Endothelial cell (in vitro differentiated cells): ENCODE measurements at regions not wholly inside any gene's neighbourhood (a gene's known extent, or its start where the extent isn't known, plus 50 kb on each side); places are given as distances from the start of the nearest gene placed in this dataset.
"Not testable (repeated sequence)": the region's sequence is repeated elsewhere in the genome, so short reads cannot be mapped to it uniquely, and the experiment has no call there.

Source experiments
- DNase-seq: peaks from one replicate; pipeline ENCODE4 v3.0.0; 2021; ENCODE audit warnings: low spot score
- H3K27ac Mint-ChIP-seq: one replicate; pipeline ENCODE4 v1.8.0; 2021; ENCODE audit warnings: mixed read lengths, inconsistent platforms; ENCODE audit not compliant: unreplicated experiment
- H3K27me3 Mint-ChIP-seq: one replicate; pipeline ENCODE4 v1.8.0; 2021; ENCODE audit warnings: mild to moderate bottlenecking, moderate library complexity, mixed read lengths, inconsistent platforms; ENCODE audit not compliant: unreplicated experiment
- H3K36me3 Mint-ChIP-seq: one replicate; pipeline ENCODE4 v1.8.0; 2021; ENCODE audit warnings: mild to moderate bottlenecking, low read depth, mixed read lengths, inconsistent platforms; ENCODE audit not compliant: unreplicated experiment
- H3K4me1 Mint-ChIP-seq: one replicate; pipeline ENCODE4 v1.8.0; 2021; ENCODE audit warnings: mild to moderate bottlenecking, mixed read lengths, inconsistent platforms; ENCODE audit not compliant: unreplicated experiment
- H3K4me3 Mint-ChIP-seq: one replicate; pipeline ENCODE4 v1.8.0; 2021; ENCODE audit warnings: mild to moderate bottlenecking, mixed read lengths, inconsistent platforms; ENCODE audit not compliant: unreplicated experiment
- H3K9me3 Mint-ChIP-seq: one replicate; pipeline ENCODE4 v1.8.0; 2021; ENCODE audit warnings: mixed read lengths, inconsistent platforms; ENCODE audit not compliant: unreplicated experiment
- CTCF ChIP-seq: fragments of 200-600 bp; sonication (generic); IDR thresholded peaks from one replicate; pipeline ENCODE4 v1.5.0; 2021; ENCODE audit warnings: antibody characterized with exemption; ENCODE audit not compliant: unreplicated experiment

GRCh38 chr16:60788631-60789030 is 1247.6 kb downstream of the CDH8 start:
- DNase-seq, result no peak
- no peaks in the 10 kb centered on the region for H3K4me1 Mint-ChIP-seq
- H3K9me3 Mint-ChIP-seq, result no peaks in the 10 kb centered on the region

GRCh38 chr16:60776281-60776680 is 1260.0 kb downstream of the CDH8 start:
- Mint-ChIP-seq H3K4me1 (no peaks in the 10 kb centered on the region), H3K9me3 (no peaks in the 10 kb centered on the region), H3K27ac (no peak overlapping the region), H3K36me3 (no peaks in the 10 kb centered on the region), H3K27me3 (peaks cover 5% of the 10 kb centered on the region), H3K4me3 (no peak overlapping the region)
- DNase-seq, result no peak
- TF ChIP-seq CTCF, result no peak

More at GRCh38 chr16:60788631-60789030, 1247.6 kb downstream of the CDH8 start:
- no peak for TF ChIP-seq CTCF
- H3K27me3 Mint-ChIP-seq, result no peaks in the 10 kb centered on the region
- no peak overlapping the region for H3K27ac Mint-ChIP-seq
- H3K36me3 Mint-ChIP-seq, result no peaks in the 10 kb centered on the region
- no peak overlapping the region for H3K4me3 Mint-ChIP-seq

GRCh38 chr16:60771138-60771537 is 1265.1 kb downstream of the CDH8 start:
- H3K27ac Mint-ChIP-seq, result no peak overlapping the region
- no peaks in the 10 kb centered on the region for H3K9me3 Mint-ChIP-seq
- no peak for TF ChIP-seq CTCF
- H3K27me3 Mint-ChIP-seq, result peaks cover 5% of the 10 kb centered on the region
- no peak overlapping the region for H3K4me3 Mint-ChIP-seq
- no peak for DNase-seq
- no peaks in the 10 kb centered on the region for H3K36me3 Mint-ChIP-seq
- H3K4me1 Mint-ChIP-seq, result no peaks in the 10 kb centered on the region

- H3K27ac Mint-ChIP-seq, H3K27me3 Mint-ChIP-seq, H3K9me3 Mint-ChIP-seq, H3K4me3 Mint-ChIP-seq, DNase-seq, H3K4me1 Mint-ChIP-seq, H3K36me3 Mint-ChIP-seq: not testable (repeated sequence)
Measured at GRCh38 chr16:60770384-60770783, 1265.9 kb downstream of the CDH8 start.

- no peaks in the 10 kb centered on the region for H3K4me1 Mint-ChIP-seq
- H3K4me3 Mint-ChIP-seq, result no peak overlapping the region
- no peaks in the 10 kb centered on the region for H3K36me3 Mint-ChIP-seq
- no peak for DNase-seq
- no peaks in the 10 kb centered on the region for H3K9me3 Mint-ChIP-seq
- no peak for TF ChIP-seq CTCF
- no peaks in the 10 kb centered on the region for H3K27me3 Mint-ChIP-seq
- no peak overlapping the region for H3K27ac Mint-ChIP-seq
Measured at GRCh38 chr16:60763869-60764268, 1272.4 kb downstream of the CDH8 start.

GRCh38 chr16:60755907-60756306 is 1280.3 kb downstream of the CDH8 start:
- H3K27ac Mint-ChIP-seq, result no peak overlapping the region
- H3K4me1 Mint-ChIP-seq, result no peaks in the 10 kb centered on the region
- H3K36me3 Mint-ChIP-seq, result no peaks in the 10 kb centered on the region
- H3K4me3 Mint-ChIP-seq, result no peak overlapping the region
- no peak for TF ChIP-seq CTCF
- DNase-seq, result no peak
- no peaks in the 10 kb centered on the region for H3K27me3 Mint-ChIP-seq
- H3K9me3 Mint-ChIP-seq, result no peaks in the 10 kb centered on the region
